ENCODE measurements at regions not wholly inside any gene's neighbourhood (a gene's known extent, or its start where the extent isn't known, plus 50 kb on each side); places are given as distances from the start of the nearest gene placed in this dataset.

- TF ChIP-seq POLR2A (IDR thresholded peaks at IDR 0.05) (no peak), CTCF (IDR thresholded peaks at IDR 0.05) (no peak)
Observed at GRCh38 chr1:209455145-209455544, 128.4 kb upstream of the CAMK1G start.

Measured in lower leg skin (tissue), 3 donors.